ENCODE measurements at regions not wholly inside any gene's neighbourhood (a gene's known extent, or its start where the extent isn't known, plus 50 kb on each side); places are given as distances from the start of the nearest gene placed in this dataset.

DNA sequence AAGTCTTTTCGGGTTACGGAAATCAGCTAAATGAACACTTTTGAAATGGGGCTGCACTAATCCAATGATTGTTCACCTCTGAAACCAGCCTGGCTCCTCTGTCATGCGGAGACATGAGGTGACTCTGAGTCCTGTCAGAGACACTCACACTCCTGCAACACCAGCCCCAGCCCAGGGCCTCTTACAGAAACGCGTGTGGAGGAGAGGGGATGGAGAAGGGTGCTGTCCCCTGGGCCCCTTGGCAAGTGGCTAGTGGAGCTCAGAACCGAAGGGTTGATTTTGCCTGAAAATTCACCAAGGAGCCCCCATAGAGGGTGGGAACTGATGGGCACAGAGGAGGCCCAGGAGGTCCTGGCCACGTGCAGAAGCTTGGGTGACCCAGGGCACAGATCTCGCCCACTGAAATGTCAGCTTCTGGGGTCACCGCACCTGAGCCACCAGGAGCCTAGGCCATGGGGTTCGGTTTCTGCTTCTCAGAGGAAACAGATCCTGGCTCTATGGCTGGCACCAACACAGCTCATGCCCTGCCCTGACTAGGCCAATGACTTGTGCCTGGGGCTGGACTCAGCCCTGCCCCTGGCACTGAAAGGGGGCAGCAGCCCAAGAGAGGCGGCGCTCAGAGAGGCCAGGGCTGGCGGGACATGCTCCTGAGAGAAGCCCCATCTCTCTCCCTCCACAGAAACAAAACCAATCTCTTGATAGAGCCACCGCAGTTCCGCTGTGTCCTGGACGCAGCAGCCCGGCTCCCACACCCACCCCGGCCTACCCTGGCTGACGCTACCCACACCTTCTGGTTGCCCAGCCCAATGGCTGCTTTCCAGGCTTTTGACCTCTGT is 144.7 kb downstream of the ERMARD start:
- Mint-ChIP-seq H3K27me3 (ENCODE audit: low read depth, unreplicated experiment) (peaks cover 24% of the 10 kb centered on the region), H3K27ac (ENCODE audit: unreplicated experiment) (no peak overlapping the region), H3K4me1 (ENCODE audit: low read depth, unreplicated experiment) (peaks cover 3% of the 10 kb centered on the region), H3K9me3 (ENCODE audit: unreplicated experiment) (peaks cover 11% of the 10 kb centered on the region), H3K4me3 (ENCODE audit: unreplicated experiment) (no peak overlapping the region), H3K36me3 (ENCODE audit: low read depth, unreplicated experiment) (peaks cover 2% of the 10 kb centered on the region)
- H3K27ac ChIP-seq (ENCODE audit: low read depth, low read length): no peak overlapping the region
- H3K4me3 ChIP-seq (ENCODE audit: insufficient read depth, low read depth, low read length): no peak overlapping the region
- no peak overlapping the region for H3K4me2 ChIP-seq (ENCODE audit: low read length)
- no peak overlapping the region for H3K9ac ChIP-seq (ENCODE audit: low read length)
- FAIRE-seq: no peak
- no peaks in the 10 kb centered on the region for H3K36me3 ChIP-seq (ENCODE audit: insufficient read depth, low read length)
- DNase-seq (ENCODE audit: low read depth): no peak
- H4K20me1 ChIP-seq (ENCODE audit: insufficient read depth, low read length): no peaks in the 10 kb centered on the region
- peaks cover 17% of the 10 kb centered on the region for H3K9me3 ChIP-seq (ENCODE audit: insufficient read depth, low read depth, low read length)
- H3K27me3 ChIP-seq (ENCODE audit: insufficient read depth, low read length): no peaks in the 10 kb centered on the region
- H2AFZ ChIP-seq (ENCODE audit: low read depth, low read length): no peak overlapping the region
- H3K79me2 ChIP-seq (ENCODE audit: insufficient read depth, low read length): no peaks in the 10 kb centered on the region
- no peak for TF ChIP-seq EZH2 (IDR thresholded peaks at IDR 0.05; ENCODE audit: insufficient read depth, low read length)
- TF ChIP-seq, protein P1, sequence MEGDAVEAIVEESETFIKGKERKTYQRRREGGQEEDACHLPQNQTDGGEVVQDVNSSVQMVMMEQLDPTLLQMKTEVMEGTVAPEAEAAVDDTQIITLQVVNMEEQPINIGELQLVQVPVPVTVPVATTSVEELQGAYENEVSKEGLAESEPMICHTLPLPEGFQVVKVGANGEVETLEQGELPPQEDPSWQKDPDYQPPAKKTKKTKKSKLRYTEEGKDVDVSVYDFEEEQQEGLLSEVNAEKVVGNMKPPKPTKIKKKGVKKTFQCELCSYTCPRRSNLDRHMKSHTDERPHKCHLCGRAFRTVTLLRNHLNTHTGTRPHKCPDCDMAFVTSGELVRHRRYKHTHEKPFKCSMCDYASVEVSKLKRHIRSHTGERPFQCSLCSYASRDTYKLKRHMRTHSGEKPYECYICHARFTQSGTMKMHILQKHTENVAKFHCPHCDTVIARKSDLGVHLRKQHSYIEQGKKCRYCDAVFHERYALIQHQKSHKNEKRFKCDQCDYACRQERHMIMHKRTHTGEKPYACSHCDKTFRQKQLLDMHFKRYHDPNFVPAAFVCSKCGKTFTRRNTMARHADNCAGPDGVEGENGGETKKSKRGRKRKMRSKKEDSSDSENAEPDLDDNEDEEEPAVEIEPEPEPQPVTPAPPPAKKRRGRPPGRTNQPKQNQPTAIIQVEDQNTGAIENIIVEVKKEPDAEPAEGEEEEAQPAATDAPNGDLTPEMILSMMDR (IDR thresholded peaks at IDR 0.05; ENCODE audit: insufficient read depth, low read depth, low read length): no peak
- no peaks in the 10 kb centered on the region for H3K4me1 ChIP-seq (ENCODE audit: insufficient read depth, low read length)

DNA sequence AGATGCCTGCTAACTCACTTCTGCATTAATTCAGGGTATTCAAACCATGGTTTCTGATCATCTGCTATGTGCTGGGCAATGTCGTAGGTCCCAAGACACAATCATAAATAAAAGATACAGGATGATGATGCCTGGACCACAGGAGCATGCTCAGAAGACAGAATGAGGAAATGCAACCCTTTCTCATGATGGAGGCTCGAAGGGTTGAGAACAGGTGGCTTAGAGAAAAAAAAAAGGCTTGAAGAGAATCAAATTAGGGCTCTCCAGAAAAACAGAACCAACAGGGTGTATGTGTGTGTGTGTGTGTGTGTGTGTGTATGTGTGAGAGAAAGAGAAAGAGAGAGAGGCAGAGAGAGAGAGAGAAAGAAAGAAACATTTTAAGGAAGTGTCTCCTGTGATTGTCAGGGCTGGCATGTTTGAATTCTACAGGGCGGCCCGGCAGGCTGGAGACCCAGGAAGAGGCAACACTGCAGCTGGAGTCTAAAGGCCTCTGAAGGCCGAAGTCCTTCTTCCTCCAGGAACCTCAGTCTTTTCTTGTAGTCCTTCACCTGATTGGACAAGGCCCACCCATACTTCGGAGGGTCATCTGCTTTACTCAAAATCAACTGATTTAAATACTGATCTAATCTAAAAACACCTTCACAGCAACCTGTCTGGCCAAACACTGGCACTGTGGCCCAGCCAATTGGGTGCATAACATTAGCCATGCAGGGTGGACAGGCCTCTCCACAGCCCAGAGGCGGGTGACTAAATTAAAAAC is 143.8 kb downstream of the ERMARD start:
- Histone ChIP-seq H3K9ac (ENCODE audit: low read length) (no peak overlapping the region), H3K36me3 (ENCODE audit: insufficient read depth, low read length) (no peaks in the 10 kb centered on the region), H3K4me1 (ENCODE audit: insufficient read depth, low read length) (no peaks in the 10 kb centered on the region), H2AFZ (ENCODE audit: low read depth, low read length) (no peak overlapping the region), H3K79me2 (ENCODE audit: insufficient read depth, low read length) (no peaks in the 10 kb centered on the region), H3K9me3 (ENCODE audit: insufficient read depth, low read depth, low read length) (peaks cover 20% of the 10 kb centered on the region), H3K4me3 (ENCODE audit: insufficient read depth, low read depth, low read length) (no peak overlapping the region), H3K4me2 (ENCODE audit: low read length) (no peak overlapping the region), H3K27me3 (ENCODE audit: insufficient read depth, low read length) (no peaks in the 10 kb centered on the region), H4K20me1 (ENCODE audit: insufficient read depth, low read length) (no peaks in the 10 kb centered on the region), H3K27ac (ENCODE audit: low read depth, low read length) (no peak overlapping the region)
- Mint-ChIP-seq H3K4me1 (ENCODE audit: low read depth, unreplicated experiment) (peaks cover 3% of the 10 kb centered on the region), H3K4me3 (ENCODE audit: unreplicated experiment) (no peak overlapping the region), H3K36me3 (ENCODE audit: low read depth, unreplicated experiment) (peaks cover 2% of the 10 kb centered on the region), H3K27me3 (ENCODE audit: low read depth, unreplicated experiment) (peaks cover 30% of the 10 kb centered on the region), H3K9me3 (ENCODE audit: unreplicated experiment) (peaks cover 16% of the 10 kb centered on the region), H3K27ac (ENCODE audit: unreplicated experiment) (no peak overlapping the region)
- FAIRE-seq: no peak
- no peak for DNase-seq (ENCODE audit: low read depth)
- no peak for TF ChIP-seq EZH2 (IDR thresholded peaks at IDR 0.05; ENCODE audit: insufficient read depth, low read length)
- TF ChIP-seq, protein P1 (IDR thresholded peaks at IDR 0.05; ENCODE audit: insufficient read depth, low read depth, low read length): no peak

Measured in astrocyte (in vitro differentiated cells and primary cell).